ENCODE measurements at regions not wholly inside any gene's neighbourhood (a gene's known extent, or its start where the extent isn't known, plus 50 kb on each side); places are given as distances from the start of the nearest gene placed in this dataset.
"Not testable (repeated sequence)": the region's sequence is repeated elsewhere in the genome, so short reads cannot be mapped to it uniquely, and the experiment has no call there.

DNA sequence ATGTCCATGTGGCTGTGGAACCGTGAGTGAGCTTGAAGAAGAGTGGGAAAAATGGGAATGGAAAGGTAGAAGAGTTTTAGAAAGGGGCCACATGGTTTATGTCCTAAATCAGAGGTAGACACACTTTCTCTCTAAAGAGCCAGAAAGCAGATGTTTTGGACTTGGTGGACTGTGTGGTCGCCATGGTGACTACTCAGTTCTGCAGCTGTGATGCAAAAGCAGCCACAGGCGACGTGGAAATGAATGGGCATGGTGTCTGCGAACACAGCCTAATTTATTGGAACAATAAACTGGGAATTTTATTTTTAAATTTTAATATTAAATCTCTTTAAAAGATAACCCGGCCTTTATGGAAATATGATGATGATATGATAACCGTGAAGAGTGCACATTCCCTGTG is 386.0 kb upstream of the FAT1 start:
- Histone ChIP-seq H3K4me1 (ENCODE audit: control insufficient read depth in 1 of 2, insufficient read depth in 2 of 2, low read length in 2 of 2) (no peaks in the 10 kb centered on the region), H3K4me3 (ENCODE audit: low read length in 2 of 2) (no peak overlapping the region), H3K27me3 (ENCODE audit: control insufficient read depth in 1 of 2, insufficient read depth in 2 of 2, low read length in 1 of 2) (no peaks in the 10 kb centered on the region), H3K9me3 (ENCODE audit: control insufficient read depth, low read length) (no peaks in the 10 kb centered on the region), H3K36me3 (ENCODE audit: control insufficient read depth in 1 of 2, insufficient read depth in 2 of 2, low read length in 1 of 2) (no peaks in the 10 kb centered on the region), H3K27ac (ENCODE audit: low read depth in 1 of 2, low read length in 2 of 2) (no peak overlapping the region)
- DNase-seq: no peak
- intact Hi-C loops (cut with DNase I): no loop called here
- no peak for ATAC-seq (ENCODE audit: low FRiP score)
- 94% methylated on average over 7 of the region's 7 CpGs for whole genome bisulfite sequencing, 2 donors

DNA sequence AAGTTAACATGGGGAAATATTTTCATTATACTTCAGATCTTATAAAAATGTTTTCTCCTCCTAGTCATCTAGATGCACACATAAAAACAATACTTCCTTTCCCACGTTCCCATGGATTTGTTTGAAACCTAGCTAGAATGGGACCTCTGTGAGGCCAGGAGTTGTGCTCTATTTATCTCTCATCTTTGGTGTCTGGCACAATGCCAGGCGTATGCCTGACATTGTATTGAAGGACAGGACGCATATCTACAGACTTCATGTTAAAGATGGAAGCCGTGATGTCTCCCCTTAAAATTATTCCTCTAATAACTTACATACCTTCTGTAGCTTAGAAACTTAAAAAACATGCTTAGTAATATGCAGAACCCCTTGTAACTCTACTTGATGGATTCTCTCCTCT is 394.5 kb upstream of the FAT1 start:
- H3K27me3 ChIP-seq (ENCODE audit: control insufficient read depth in 1 of 2, insufficient read depth in 2 of 2, low read length in 1 of 2): no peaks in the 10 kb centered on the region
- no peak overlapping the region for H3K4me3 ChIP-seq (ENCODE audit: low read length in 2 of 2)
- no peak for DNase-seq
- no peak overlapping the region for H3K27ac ChIP-seq (ENCODE audit: low read depth in 1 of 2, low read length in 2 of 2)
- intact Hi-C loops (cut with DNase I): no loop called here
- no peak for ATAC-seq (ENCODE audit: low FRiP score)
- no peaks in the 10 kb centered on the region for H3K4me1 ChIP-seq (ENCODE audit: control insufficient read depth in 1 of 2, insufficient read depth in 2 of 2, low read length in 2 of 2)
- H3K9me3 ChIP-seq (ENCODE audit: control insufficient read depth, low read length): peaks cover 2% of the 10 kb centered on the region
- WGBS, 2 donors: 69% methylated on average over 4 of the region's 4 CpGs
- no peaks in the 10 kb centered on the region for H3K36me3 ChIP-seq (ENCODE audit: control insufficient read depth in 1 of 2, insufficient read depth in 2 of 2, low read length in 1 of 2)

DNA sequence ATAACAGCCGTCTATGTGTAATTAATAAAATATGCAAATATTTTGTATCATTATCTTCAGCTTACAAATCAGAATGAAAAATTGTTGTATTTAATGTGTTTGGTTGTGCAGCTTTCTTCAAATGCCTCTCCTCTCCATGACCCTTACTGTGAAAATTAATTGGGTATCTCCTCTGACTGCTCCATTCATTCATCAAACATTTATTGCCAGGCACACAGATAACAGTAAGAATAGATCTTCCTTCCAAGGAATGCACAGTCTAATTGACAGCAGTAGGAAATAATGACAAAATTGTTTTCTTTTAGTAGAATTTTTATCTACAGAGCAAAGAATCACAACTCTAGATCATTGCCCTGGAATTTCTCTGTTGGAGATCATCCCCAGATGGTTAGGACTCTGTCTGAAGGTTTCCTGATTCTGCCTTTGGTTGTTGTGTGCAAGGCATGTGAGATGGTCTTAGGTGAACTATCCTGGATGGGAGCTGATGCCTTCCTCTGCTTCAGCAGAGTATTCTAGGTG is 395.0 kb upstream of the FAT1 start:
- DNase-seq: no peak
- no peaks in the 10 kb centered on the region for H3K4me1 ChIP-seq (ENCODE audit: control insufficient read depth in 1 of 2, insufficient read depth in 2 of 2, low read length in 2 of 2)
- WGBS, 2 donors: 91 to 94% methylated on average over 1 of the region's 1 CpG

DNA sequence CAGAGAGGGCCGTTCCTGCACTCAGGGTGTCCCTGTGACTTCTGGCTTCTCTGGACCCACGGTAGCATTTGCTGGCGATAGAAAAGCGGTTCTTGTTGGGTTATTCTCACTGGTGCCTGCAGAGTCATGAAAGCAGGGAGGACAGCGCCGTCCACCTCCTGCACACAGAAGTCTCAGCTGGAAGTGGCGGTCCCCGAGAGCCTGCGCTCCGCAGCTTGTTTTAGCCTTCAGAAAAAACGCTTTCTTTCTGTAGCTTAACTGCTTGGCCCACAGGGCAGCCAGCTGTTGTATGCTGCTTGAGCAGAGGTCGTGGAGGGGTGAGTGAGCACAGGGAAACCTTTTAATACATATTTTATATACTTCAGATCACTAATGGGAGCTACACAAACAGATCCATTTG is 400.7 kb upstream of the FAT1 start:
- H3K36me3 ChIP-seq (ENCODE audit: control insufficient read depth in 1 of 2, insufficient read depth in 2 of 2, low read length in 1 of 2): no peaks in the 10 kb centered on the region
- no peaks in the 10 kb centered on the region for H3K9me3 ChIP-seq (ENCODE audit: control insufficient read depth, low read length)
- intact Hi-C loops (cut with DNase I): no loop called here
- DNase-seq (no peak), ATAC-seq (ENCODE audit: low FRiP score) (no peak)
- no peaks in the 10 kb centered on the region for H3K4me1 ChIP-seq (ENCODE audit: control insufficient read depth in 1 of 2, insufficient read depth in 2 of 2, low read length in 2 of 2)
- 76 to 85% methylated on average over 12 of the region's 12 CpGs for WGBS, 2 donors
- no peaks in the 10 kb centered on the region for H3K27me3 ChIP-seq (ENCODE audit: control insufficient read depth in 1 of 2, insufficient read depth in 2 of 2, low read length in 1 of 2)
- no peak overlapping the region for H3K27ac ChIP-seq (ENCODE audit: low read depth in 1 of 2, low read length in 2 of 2)
- H3K4me3 ChIP-seq (ENCODE audit: low read length in 2 of 2): no peak overlapping the region

More for the DNA sequence above, 395.0 kb upstream of the FAT1 start:
- Histone ChIP-seq H3K36me3 (ENCODE audit: control insufficient read depth in 1 of 2, insufficient read depth in 2 of 2, low read length in 1 of 2) (no peaks in the 10 kb centered on the region), H3K27me3 (ENCODE audit: control insufficient read depth in 1 of 2, insufficient read depth in 2 of 2, low read length in 1 of 2) (no peaks in the 10 kb centered on the region), H3K27ac (ENCODE audit: low read depth in 1 of 2, low read length in 2 of 2) (no peak overlapping the region), H3K9me3 (ENCODE audit: control insufficient read depth, low read length) (peaks cover 2% of the 10 kb centered on the region), H3K4me3 (ENCODE audit: low read length in 2 of 2) (no peak overlapping the region)
- ATAC-seq (ENCODE audit: low FRiP score): no peak
- intact Hi-C loops (cut with DNase I): no loop called here

DNA sequence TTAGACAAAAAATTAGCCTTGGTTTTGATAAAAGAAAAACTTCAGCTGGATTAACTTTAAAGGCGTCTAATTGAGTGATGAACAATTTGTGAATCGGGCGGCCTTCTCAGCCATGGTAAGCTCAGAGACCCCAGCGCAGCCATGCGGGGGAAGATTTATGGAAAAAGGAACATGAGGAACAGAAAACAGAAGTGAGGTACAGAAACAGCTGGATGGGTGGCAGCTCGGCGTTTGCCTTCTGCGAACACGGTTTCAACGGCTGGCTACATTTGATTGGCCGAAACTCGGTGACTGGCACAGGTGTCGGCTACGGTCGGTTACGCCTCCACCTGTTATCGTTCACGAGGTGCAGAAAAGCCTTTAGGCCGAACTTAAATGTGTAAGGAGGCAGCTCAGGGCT is 401.4 kb upstream of the FAT1 start:
- WGBS, 2 donors: 97% methylated on average over 19 of the region's 19 CpGs

DNA sequence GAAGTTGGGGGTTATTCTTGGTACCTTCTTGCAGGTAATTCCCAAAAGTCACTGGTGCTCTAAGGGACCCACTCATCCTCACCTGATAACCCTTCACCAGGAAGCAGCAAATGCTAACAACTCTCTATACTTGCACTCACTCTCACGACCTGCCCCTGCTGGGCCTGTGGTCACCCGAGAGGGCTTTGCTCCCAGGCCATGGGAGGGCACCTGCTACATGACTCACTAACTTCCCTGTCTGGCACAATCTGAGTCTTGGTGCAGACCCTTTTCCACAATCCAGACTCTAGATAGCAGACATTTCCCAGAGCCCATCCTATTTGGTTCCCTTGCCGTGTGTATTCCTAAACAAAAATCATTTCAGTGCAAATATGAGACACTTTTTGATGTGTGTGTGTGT is 403.8 kb upstream of the FAT1 start:
- intact Hi-C loops (cut with DNase I): no loop called here
- no peaks in the 10 kb centered on the region for H3K27me3 ChIP-seq (ENCODE audit: control insufficient read depth in 1 of 2, insufficient read depth in 2 of 2, low read length in 1 of 2)
- H3K27ac ChIP-seq (ENCODE audit: low read depth in 1 of 2, low read length in 2 of 2): no peak overlapping the region
- H3K4me1 ChIP-seq (ENCODE audit: control insufficient read depth in 1 of 2, insufficient read depth in 2 of 2, low read length in 2 of 2): no peaks in the 10 kb centered on the region
- H3K4me3 ChIP-seq (ENCODE audit: low read length in 2 of 2): no peak overlapping the region
- 93 to 96% methylated on average over 3 of the region's 3 CpGs for WGBS, 2 donors
- no peak for DNase-seq
- H3K9me3 ChIP-seq (ENCODE audit: control insufficient read depth, low read length): no peaks in the 10 kb centered on the region
- H3K36me3 ChIP-seq (ENCODE audit: control insufficient read depth in 1 of 2, insufficient read depth in 2 of 2, low read length in 1 of 2): no peaks in the 10 kb centered on the region
- no peak for ATAC-seq (ENCODE audit: low FRiP score)

More for the DNA sequence above, 401.4 kb upstream of the FAT1 start:
- no peak overlapping the region for H3K4me3 ChIP-seq (ENCODE audit: low read length in 2 of 2)
- no peaks in the 10 kb centered on the region for H3K4me1 ChIP-seq (ENCODE audit: control insufficient read depth in 1 of 2, insufficient read depth in 2 of 2, low read length in 2 of 2)
- DNase-seq: no peak
- no peaks in the 10 kb centered on the region for H3K9me3 ChIP-seq (ENCODE audit: control insufficient read depth, low read length)
- no peaks in the 10 kb centered on the region for H3K36me3 ChIP-seq (ENCODE audit: control insufficient read depth in 1 of 2, insufficient read depth in 2 of 2, low read length in 1 of 2)
- H3K27ac ChIP-seq (ENCODE audit: low read depth in 1 of 2, low read length in 2 of 2): no peak overlapping the region
- ATAC-seq (ENCODE audit: low FRiP score): no peak
- intact Hi-C loops (cut with DNase I): no loop called here
- no peaks in the 10 kb centered on the region for H3K27me3 ChIP-seq (ENCODE audit: control insufficient read depth in 1 of 2, insufficient read depth in 2 of 2, low read length in 1 of 2)

DNA sequence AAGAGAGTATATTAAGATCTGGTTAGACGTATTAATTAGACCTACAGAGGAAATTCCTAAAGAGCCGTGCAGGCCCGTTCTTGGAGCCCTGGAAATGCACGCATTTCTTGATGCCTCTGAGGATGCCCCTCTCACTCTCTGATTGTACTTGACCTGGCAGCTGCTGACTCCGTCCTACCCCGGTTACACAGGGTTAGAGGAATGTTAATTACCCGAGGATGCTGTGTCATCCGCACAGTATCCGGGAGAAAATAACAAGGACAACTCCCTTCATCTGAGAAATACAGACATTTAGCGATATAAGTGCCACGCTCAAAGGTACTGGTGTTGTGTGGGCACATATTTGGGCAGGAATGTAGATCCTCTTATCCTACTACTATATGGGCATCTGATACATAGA is 404.6 kb upstream of the FAT1 start:
- Histone ChIP-seq H3K4me3 (ENCODE audit: low read length in 2 of 2) (no peak overlapping the region), H3K4me1 (ENCODE audit: control insufficient read depth in 1 of 2, insufficient read depth in 2 of 2, low read length in 2 of 2) (no peaks in the 10 kb centered on the region), H3K27ac (ENCODE audit: low read depth in 1 of 2, low read length in 2 of 2) (no peak overlapping the region), H3K27me3 (ENCODE audit: control insufficient read depth in 1 of 2, insufficient read depth in 2 of 2, low read length in 1 of 2) (no peaks in the 10 kb centered on the region), H3K9me3 (ENCODE audit: control insufficient read depth, low read length) (no peaks in the 10 kb centered on the region), H3K36me3 (ENCODE audit: control insufficient read depth in 1 of 2, insufficient read depth in 2 of 2, low read length in 1 of 2) (no peaks in the 10 kb centered on the region)
- ATAC-seq (ENCODE audit: low FRiP score): no peak
- WGBS, 2 donors: 92 to 93% methylated on average over 11 of the region's 11 CpGs
- intact Hi-C loops (cut with DNase I): no loop called here
- DNase-seq: no peak

DNA sequence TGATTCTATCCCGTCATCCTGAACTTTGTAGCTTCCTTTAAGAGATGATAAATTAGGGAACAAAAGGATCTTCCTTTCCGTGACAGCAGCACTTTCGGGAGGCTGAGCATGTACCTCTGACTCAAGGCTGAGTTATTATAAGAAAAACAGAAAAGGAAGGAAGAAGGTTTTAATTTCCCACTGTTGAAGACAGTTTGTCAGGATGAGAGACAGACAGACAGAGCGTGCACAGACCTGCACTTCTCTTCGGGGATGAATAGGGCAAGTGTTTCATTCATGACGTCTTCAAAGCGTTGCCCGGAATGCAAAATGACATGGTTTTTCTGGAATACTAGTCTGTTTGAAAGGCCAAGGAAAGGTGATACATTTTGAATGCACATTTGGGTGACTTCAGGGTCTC is 405.3 kb upstream of the FAT1 start:
- H3K36me3 ChIP-seq (ENCODE audit: control insufficient read depth in 1 of 2, insufficient read depth in 2 of 2, low read length in 1 of 2): no peaks in the 10 kb centered on the region
- H3K4me1 ChIP-seq (ENCODE audit: control insufficient read depth in 1 of 2, insufficient read depth in 2 of 2, low read length in 2 of 2): no peaks in the 10 kb centered on the region
- ATAC-seq (ENCODE audit: low FRiP score) (no peak), DNase-seq (no peak)
- H3K4me3 ChIP-seq (ENCODE audit: low read length in 2 of 2): no peak overlapping the region
- no peaks in the 10 kb centered on the region for H3K9me3 ChIP-seq (ENCODE audit: control insufficient read depth, low read length)
- no peak overlapping the region for H3K27ac ChIP-seq (ENCODE audit: low read depth in 1 of 2, low read length in 2 of 2)
- 76 to 86% methylated on average over 8 of the region's 8 CpGs for WGBS, 2 donors
- intact Hi-C loops (cut with DNase I): no loop called here
- H3K27me3 ChIP-seq (ENCODE audit: control insufficient read depth in 1 of 2, insufficient read depth in 2 of 2, low read length in 1 of 2): no peaks in the 10 kb centered on the region

DNA sequence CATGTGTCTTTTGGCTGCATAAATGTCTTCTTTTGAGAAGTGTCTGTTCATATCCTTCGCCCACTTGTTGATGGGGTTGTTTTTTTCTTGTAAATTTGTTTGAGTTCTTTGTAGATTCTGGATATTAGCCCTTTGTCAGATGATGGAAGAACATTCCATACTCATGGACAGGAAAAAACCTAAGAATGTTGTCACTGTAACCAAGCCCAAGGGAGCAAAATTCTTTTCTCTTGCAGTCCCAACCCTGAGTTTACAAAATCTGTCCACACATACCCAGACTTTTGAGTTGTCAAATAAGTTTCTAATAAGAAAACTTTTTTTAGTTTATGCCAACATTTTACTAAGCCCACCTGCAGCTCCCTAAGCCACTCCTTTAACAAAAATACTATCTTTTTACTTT is 408.2 kb upstream of the FAT1 start:
- H3K27ac ChIP-seq (ENCODE audit: low read depth in 1 of 2, low read length in 2 of 2); H3K27me3 ChIP-seq (ENCODE audit: control insufficient read depth in 1 of 2, insufficient read depth in 2 of 2, low read length in 1 of 2); DNase-seq; H3K9me3 ChIP-seq (ENCODE audit: control insufficient read depth, low read length); intact Hi-C loops (cut with DNase I); H3K36me3 ChIP-seq (ENCODE audit: control insufficient read depth in 1 of 2, insufficient read depth in 2 of 2, low read length in 1 of 2); H3K4me3 ChIP-seq (ENCODE audit: low read length in 2 of 2); H3K4me1 ChIP-seq (ENCODE audit: control insufficient read depth in 1 of 2, insufficient read depth in 2 of 2, low read length in 2 of 2); ATAC-seq (ENCODE audit: low FRiP score): not testable (repeated sequence)
- 86 to 96% methylated on average over 1 of the region's 1 CpG for WGBS, 2 donors

All from aorta (tissue), 5 donors.